ENCODE measurements at regions not wholly inside any gene's neighbourhood (a gene's known extent, or its start where the extent isn't known, plus 50 kb on each side); places are given as distances from the start of the nearest gene placed in this dataset.

GRCh38 chr12:114192013-114192412 lies 213.9 kb downstream of the TBX5 start:
- no peak for TF ChIP-seq CTCF (IDR thresholded peaks at IDR 0.05; ENCODE audit: extremely low read depth in 1 of 2, insufficient read depth in 1 of 2, low read depth in 1 of 2, low read length in 2 of 2)
- no peak for TF ChIP-seq POLR2AphosphoS5 (IDR thresholded peaks at IDR 0.05; ENCODE audit: insufficient read depth, low read depth, low read length)
- no peak for TF ChIP-seq EZH2 (IDR thresholded peaks at IDR 0.05; ENCODE audit: borderline replicate concordance, low read depth, low read length, severe bottlenecking)
- no peak for TF ChIP-seq MYC (IDR thresholded peaks at IDR 0.05; ENCODE audit: low read depth, low read length)
- no peak for TF ChIP-seq POLR2A (IDR thresholded peaks at IDR 0.05; ENCODE audit: low read depth, low read length)
- TF ChIP-seq JUN (IDR thresholded peaks at IDR 0.05; ENCODE audit: borderline replicate concordance, insufficient read depth, insufficient read length, low read depth): no peak
- no peak for TF ChIP-seq MAX (IDR thresholded peaks at IDR 0.05; ENCODE audit: insufficient read depth, insufficient read length)
- no peak for TF ChIP-seq GATA2 (IDR thresholded peaks at IDR 0.05; ENCODE audit: insufficient read depth, insufficient read length, low read depth, low read length)
- no peak for TF ChIP-seq FOS (IDR thresholded peaks at IDR 0.05; ENCODE audit: borderline replicate concordance, insufficient read depth, low read length)

Measured in endothelial cell of umbilical vein (primary cell).